SK-N-SH (cell line): ENCODE measurements at regions not wholly inside any gene's neighbourhood (a gene's known extent, or its start where the extent isn't known, plus 50 kb on each side); places are given as distances from the start of the nearest gene placed in this dataset.

Experiments used
- CTCF ChIA-PET: fragments of 300-600, 350-600 bp; formaldehyde crosslinking; extraction: SDS; loops from one replicate; lab custom pipeline; 2021; lab: Yijun Ruan, JAX
- POLR2A ChIA-PET: fragments of 350-600 bp; sonication (Branson Sonifier 250); formaldehyde crosslinking; extraction: SDS; loops from one replicate; lab custom pipeline; 2020; ENCODE audit warnings: antibody characterized with exemption, inconsistent platforms; lab: Yijun Ruan, JAX
- DNase-seq: peaks from one replicate; pipeline ENCODE4 v3.0.0; 2012
- H2AFZ ChIP-seq: fragments of 200-600 bp; sonication (generic); 2 replicates; pipeline ENCODE4 v1.8.1; 2016; ENCODE audit warnings: antibody characterized with exemption, mild to moderate bottlenecking, low read depth
- H3F3A ChIP-seq: fragments of 200-600 bp; sonication (generic); replicated peaks from 2 replicates; pipeline ENCODE3; 2016; ENCODE audit warnings: antibody characterized with exemption, mild to moderate bottlenecking; ENCODE audit not compliant: insufficient read depth
- H3K27ac ChIP-seq, 2 experiments: fragments of 200-500 bp in 1 of 2; fragments of 200-600 bp in 1 of 2; sonication (Bioruptor generic) in 1 of 2; sonication (generic), shearing (Covaris generic) in 1 of 2; 2 replicates each; pipeline versions ENCODE4 v1.5.1 to v1.6.1; 2014 to 2016; ENCODE audit warnings: low read depth in 2 of 2, inconsistent platforms in 1 of 2, low read length in 1 of 2, mild to moderate bottlenecking in 1 of 2, mixed read lengths in 1 of 2
- H3K27me3 ChIP-seq: fragments of 200-600 bp; sonication (generic), shearing (Covaris generic); 2 replicates; pipeline ENCODE4 v1.6.1; 2016; ENCODE audit warnings: mixed run types; ENCODE audit not compliant: insufficient read depth
- H3K36me3 ChIP-seq, 2 experiments: fragments of 200-500 bp in 1 of 2; fragments of 200-600 bp in 1 of 2; sonication (Bioruptor generic) in 1 of 2; sonication (generic) in 1 of 2; replicated peaks in 1 of 2; 2 replicates each; pipeline versions ENCODE3 to v1.5.1; 2014 to 2016; ENCODE audit warnings: low read length in 1 of 2, mild to moderate bottlenecking in 1 of 2; ENCODE audit not compliant: insufficient read depth in 2 of 2, control insufficient read depth in 1 of 2
- H3K4me1 ChIP-seq, 2 experiments: fragments of 200-500 bp in 1 of 2; fragments of 200-600 bp in 1 of 2; sonication (Bioruptor generic) in 1 of 2; sonication (generic), shearing (Covaris generic) in 1 of 2; 2 replicates each; pipeline versions ENCODE4 v1.5.1 to v1.6.1; 2014 to 2016; ENCODE audit warnings: low read depth in 1 of 2, low read length in 1 of 2, mixed run types in 1 of 2; ENCODE audit not compliant: insufficient read depth in 2 of 2, control insufficient read depth in 1 of 2
- H3K4me2 ChIP-seq: fragments of 200-600 bp; sonication (generic), shearing (Covaris generic); 2 replicates; pipeline ENCODE4 v1.6.1; 2017; ENCODE audit warnings: mixed run types
- H3K4me3 ChIP-seq, 2 experiments: fragments of 200-500 bp in 1 of 2; fragments of 200-600 bp in 1 of 2; sonication (Bioruptor generic) in 1 of 2; sonication (generic), shearing (Covaris generic) in 1 of 2; 2 replicates each; pipeline versions ENCODE4 v1.5.1 to v1.8.1; 2014 to 2016; ENCODE audit warnings: low read depth in 2 of 2, inconsistent platforms in 1 of 2, low read length in 1 of 2, mild to moderate bottlenecking in 1 of 2, mixed read lengths in 1 of 2, moderate library complexity in 1 of 2
- H3K79me2 ChIP-seq: fragments of 200-600 bp; sonication (generic); 2 replicates; pipeline ENCODE4 v1.8.1; 2017; ENCODE audit warnings: mild to moderate bottlenecking; ENCODE audit not compliant: insufficient read depth
- H3K9ac ChIP-seq: fragments of 200-600 bp; sonication (generic); 2 replicates; pipeline ENCODE4 v1.6.1; 2017; ENCODE audit warnings: mixed run types
- H3K9me2 ChIP-seq: fragments of 200-600 bp; sonication (generic); 2 replicates; pipeline ENCODE4 v1.6.1; 2017; ENCODE audit warnings: mixed run types
- H3K9me3 ChIP-seq: fragments of 200-600 bp; sonication (generic); 2 replicates; pipeline ENCODE4 v1.6.1; 2017; ENCODE audit warnings: mixed run types, mild to moderate bottlenecking, moderate library complexity
- H4K20me1 ChIP-seq: fragments of 200-600 bp; sonication (generic); 2 replicates; pipeline ENCODE4 v1.6.1; 2017; ENCODE audit warnings: mild to moderate bottlenecking, mixed run types; ENCODE audit not compliant: insufficient read depth
- CHD2 ChIP-seq: fragments of 150-350 bp; IDR thresholded peaks from 2 replicates; pipeline ENCODE4 v1.6.1; 2018; ENCODE audit warnings: low read length; ENCODE audit not compliant: partially characterized antibody
- EP300 ChIP-seq, 2 experiments: IDR thresholded peaks; 2 replicates each; pipeline versions ENCODE4 v1.4.0 to v1.6.1; 2012; ENCODE audit warnings: borderline replicate concordance in 1 of 2, low read depth in 1 of 2, low read length in 1 of 2
- FOSL2 ChIP-seq: IDR thresholded peaks from 2 replicates; pipeline ENCODE4 v1.4.0; 2012; ENCODE audit warnings: low read depth, mild to moderate bottlenecking, moderate library complexity, borderline replicate concordance
- FOXJ3 ChIP-seq: sonication (generic); formaldehyde crosslinking; IDR thresholded peaks from 2 replicates; pipeline ENCODE4 v1.5.1; 2020; ENCODE audit warnings: mild to moderate bottlenecking, missing genetic modification reagents
- FOXM1 ChIP-seq: IDR thresholded peaks from 2 replicates; pipeline ENCODE4 v1.4.0; 2012; ENCODE audit warnings: low read depth, mild to moderate bottlenecking
- GATA2 ChIP-seq: sonication (generic); formaldehyde crosslinking; IDR thresholded peaks from 2 replicates; pipeline ENCODE4 v1.5.0; 2020; ENCODE audit warnings: mild to moderate bottlenecking, missing genetic modification reagents
- JUND ChIP-seq: IDR thresholded peaks from 2 replicates; pipeline ENCODE4 v1.4.0; 2012
- RCOR1 ChIP-seq: fragments of 150-350 bp; IDR thresholded peaks from 2 replicates; pipeline ENCODE4 v1.6.1; 2017; ENCODE audit warnings: antibody characterized with exemption, low read length
- RFX5 ChIP-seq: IDR thresholded peaks from 2 replicates; pipeline ENCODE4 v1.6.1; 2012; ENCODE audit warnings: mild to moderate bottlenecking, improper control_type of control experiment, low read length
- TAF1 ChIP-seq: IDR thresholded peaks from 2 replicates; pipeline ENCODE4 v1.6.1; 2012; ENCODE audit warnings: low read depth, mild to moderate bottlenecking, low read length, moderate library complexity, borderline replicate concordance
- TEAD4 ChIP-seq: IDR thresholded peaks from 2 replicates; pipeline ENCODE4 v1.4.0; 2012; ENCODE audit warnings: mild to moderate bottlenecking, borderline replicate concordance; ENCODE audit not compliant: insufficient read depth
- WGBS: methylation state at CpG from one replicate; pipeline ENCODE4 v1.1.6; 2017; ENCODE audit warnings: low lambda C conversion rate; 5-methylcytosine and 5-hydroxymethylcytosine counted together
- TF ChIP-seq, protein P1 (sequence below): fragments of 200-600 bp; sonication (generic); IDR thresholded peaks from 2 replicates; pipeline ENCODE4 v1.6.1; 2017; ENCODE audit warnings: antibody characterized with exemption, mild to moderate bottlenecking, moderate library complexity
- TF ChIP-seq, protein P2 (sequence below): fragments of 150-350 bp; IDR thresholded peaks from 2 replicates; pipeline ENCODE4 v1.6.1; 2016; ENCODE audit warnings: mild to moderate bottlenecking, low read depth, low read length
- TF ChIP-seq, protein P3 (sequence below): IDR thresholded peaks from 2 replicates; pipeline ENCODE4 v1.4.0; 2012; ENCODE audit warnings: low read depth
- TF ChIP-seq, protein P4 (sequence below): IDR thresholded peaks from 2 replicates; pipeline ENCODE4 v1.4.0; 2012; ENCODE audit warnings: low read depth, borderline replicate concordance

DNA sequence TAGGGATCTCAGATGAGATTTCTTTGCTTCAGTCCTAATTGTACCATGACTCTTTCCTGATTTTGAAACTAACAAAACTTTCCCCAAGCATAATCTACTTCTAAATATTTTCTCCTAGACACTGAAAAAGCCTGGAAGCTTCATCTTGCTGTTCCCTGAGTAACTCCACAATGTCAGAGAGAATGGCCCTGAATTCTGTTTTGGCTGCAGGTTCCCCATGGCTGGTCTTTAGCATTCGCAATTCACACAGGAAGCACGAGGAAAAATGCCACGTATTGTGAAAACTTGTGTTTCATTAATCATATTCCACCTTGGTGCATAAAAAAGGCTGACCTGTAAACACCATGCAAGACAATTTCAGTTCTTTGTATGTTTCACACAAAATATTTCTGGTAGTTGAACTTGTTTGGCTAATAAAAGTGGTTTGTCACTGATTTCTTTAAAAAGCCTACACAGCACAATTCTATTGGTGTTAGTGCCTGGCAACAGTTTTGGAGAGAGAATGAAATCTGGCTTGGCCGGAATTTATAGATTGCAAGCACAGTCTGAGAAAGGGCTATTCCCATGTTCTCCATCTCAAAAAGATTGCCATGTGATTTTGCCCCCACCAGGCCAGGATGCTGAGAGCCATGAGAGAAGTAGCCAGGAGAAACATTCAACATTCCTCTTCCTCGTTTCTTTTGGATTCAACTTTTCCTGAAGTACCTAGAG, 367.1 kb downstream of the NDFIP2 start:
- Histone ChIP-seq H3K9ac (no peak overlapping the region), H4K20me1 (no peaks in the 10 kb centered on the region), H3K27ac (no peak overlapping the region), H3K4me1 (no peaks in the 10 kb centered on the region), H3K36me3 (no peaks in the 10 kb centered on the region), H3K79me2 (no peaks in the 10 kb centered on the region), H3K4me2 (no peak overlapping the region), H3K4me3 (no peak overlapping the region), H3K27me3 (no peaks in the 10 kb centered on the region), H2AFZ (no peak overlapping the region), H3K9me3 (no peaks in the 10 kb centered on the region), H3K9me2 (no peaks in the 10 kb centered on the region), H3F3A (no peaks in the 10 kb centered on the region)
- CTCF ChIA-PET: no interaction called here
- TF ChIP-seq RFX5: no peak
- TF ChIP-seq TEAD4: no peak
- TF ChIP-seq RCOR1: no peak
- POLR2A ChIA-PET: no interaction called here
- WGBS: 96% methylated on average over 5 of the region's 5 CpGs
- no peak for DNase-seq

DNA sequence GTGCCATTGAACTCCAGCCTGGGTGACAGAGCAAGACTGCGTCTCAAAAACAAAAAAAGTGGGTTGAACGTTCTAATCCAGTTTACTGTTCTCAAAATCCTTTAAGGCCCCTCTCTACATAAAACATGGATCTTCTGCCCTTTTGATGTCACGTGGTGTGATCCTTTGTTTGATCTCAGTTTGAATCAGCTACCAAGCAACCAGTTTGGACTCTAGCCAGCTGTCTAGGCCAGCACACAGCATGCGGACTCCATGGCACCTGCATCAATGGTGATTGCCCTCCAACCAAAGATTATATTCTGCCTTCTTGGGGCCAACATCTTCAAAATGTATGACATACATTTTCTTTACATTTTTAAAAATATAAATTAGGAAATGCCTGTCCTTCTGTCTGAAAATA, 365.4 kb downstream of the NDFIP2 start:
- Histone ChIP-seq H3K9me2 (no peaks in the 10 kb centered on the region), H2AFZ (no peak overlapping the region), H3K4me2 (no peak overlapping the region), H3K79me2 (no peaks in the 10 kb centered on the region), H3F3A (no peaks in the 10 kb centered on the region), H3K36me3 (no peaks in the 10 kb centered on the region), H4K20me1 (no peaks in the 10 kb centered on the region), H3K9me3 (no peaks in the 10 kb centered on the region), H3K4me3 (no peak overlapping the region), H3K27ac (no peak overlapping the region), H3K9ac (no peak overlapping the region), H3K27me3 (no peaks in the 10 kb centered on the region), H3K4me1 (no peaks in the 10 kb centered on the region)
- 98% methylated on average over 4 of the region's 4 CpGs for WGBS
- ChIA-PET POLR2A (no interaction called here), CTCF (no interaction called here)
- no peak for DNase-seq
- TF ChIP-seq, protein P1, sequence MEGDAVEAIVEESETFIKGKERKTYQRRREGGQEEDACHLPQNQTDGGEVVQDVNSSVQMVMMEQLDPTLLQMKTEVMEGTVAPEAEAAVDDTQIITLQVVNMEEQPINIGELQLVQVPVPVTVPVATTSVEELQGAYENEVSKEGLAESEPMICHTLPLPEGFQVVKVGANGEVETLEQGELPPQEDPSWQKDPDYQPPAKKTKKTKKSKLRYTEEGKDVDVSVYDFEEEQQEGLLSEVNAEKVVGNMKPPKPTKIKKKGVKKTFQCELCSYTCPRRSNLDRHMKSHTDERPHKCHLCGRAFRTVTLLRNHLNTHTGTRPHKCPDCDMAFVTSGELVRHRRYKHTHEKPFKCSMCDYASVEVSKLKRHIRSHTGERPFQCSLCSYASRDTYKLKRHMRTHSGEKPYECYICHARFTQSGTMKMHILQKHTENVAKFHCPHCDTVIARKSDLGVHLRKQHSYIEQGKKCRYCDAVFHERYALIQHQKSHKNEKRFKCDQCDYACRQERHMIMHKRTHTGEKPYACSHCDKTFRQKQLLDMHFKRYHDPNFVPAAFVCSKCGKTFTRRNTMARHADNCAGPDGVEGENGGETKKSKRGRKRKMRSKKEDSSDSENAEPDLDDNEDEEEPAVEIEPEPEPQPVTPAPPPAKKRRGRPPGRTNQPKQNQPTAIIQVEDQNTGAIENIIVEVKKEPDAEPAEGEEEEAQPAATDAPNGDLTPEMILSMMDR: no peak
- no peak for TF ChIP-seq TAF1
- TF ChIP-seq, protein P2, sequence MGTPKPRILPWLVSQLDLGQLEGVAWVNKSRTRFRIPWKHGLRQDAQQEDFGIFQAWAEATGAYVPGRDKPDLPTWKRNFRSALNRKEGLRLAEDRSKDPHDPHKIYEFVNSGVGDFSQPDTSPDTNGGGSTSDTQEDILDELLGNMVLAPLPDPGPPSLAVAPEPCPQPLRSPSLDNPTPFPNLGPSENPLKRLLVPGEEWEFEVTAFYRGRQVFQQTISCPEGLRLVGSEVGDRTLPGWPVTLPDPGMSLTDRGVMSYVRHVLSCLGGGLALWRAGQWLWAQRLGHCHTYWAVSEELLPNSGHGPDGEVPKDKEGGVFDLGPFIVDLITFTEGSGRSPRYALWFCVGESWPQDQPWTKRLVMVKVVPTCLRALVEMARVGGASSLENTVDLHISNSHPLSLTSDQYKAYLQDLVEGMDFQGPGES: no peak
- no peak for TF ChIP-seq EP300 (IDR thresholded peaks at IDR 0.05; ENCODE audit: borderline replicate concordance in 1 of 2, low read depth in 1 of 2, low read length in 1 of 2)
- TF ChIP-seq GATA2 (CRISPR knock-in tag): no peak
- TF ChIP-seq FOXM1: no peak
- TF ChIP-seq, protein P3, sequence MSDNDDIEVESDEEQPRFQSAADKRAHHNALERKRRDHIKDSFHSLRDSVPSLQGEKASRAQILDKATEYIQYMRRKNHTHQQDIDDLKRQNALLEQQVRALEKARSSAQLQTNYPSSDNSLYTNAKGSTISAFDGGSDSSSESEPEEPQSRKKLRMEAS: no peak
- TF ChIP-seq FOSL2: no peak
- TF ChIP-seq FOXJ3: no peak
- TF ChIP-seq RFX5: no peak
- TF ChIP-seq, protein P4, sequence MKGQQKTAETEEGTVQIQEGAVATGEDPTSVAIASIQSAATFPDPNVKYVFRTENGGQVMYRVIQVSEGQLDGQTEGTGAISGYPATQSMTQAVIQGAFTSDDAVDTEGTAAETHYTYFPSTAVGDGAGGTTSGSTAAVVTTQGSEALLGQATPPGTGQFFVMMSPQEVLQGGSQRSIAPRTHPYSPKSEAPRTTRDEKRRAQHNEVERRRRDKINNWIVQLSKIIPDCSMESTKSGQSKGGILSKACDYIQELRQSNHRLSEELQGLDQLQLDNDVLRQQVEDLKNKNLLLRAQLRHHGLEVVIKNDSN: no peak
- no peak for TF ChIP-seq JUND
- no peak for TF ChIP-seq CHD2
